ENCODE measurements at regions not wholly inside any gene's neighbourhood (a gene's known extent, or its start where the extent isn't known, plus 50 kb on each side); places are given as distances from the start of the nearest gene placed in this dataset.
A peak's percentile ranks its signal among the peaks of the same experiment; 100 is the strongest.

GRCh38 chr3:57009802-57010201 lies 50.7 kb upstream of the SPATA12 start:
- no peak for DNase-seq (ENCODE audit: low read depth)

DNA sequence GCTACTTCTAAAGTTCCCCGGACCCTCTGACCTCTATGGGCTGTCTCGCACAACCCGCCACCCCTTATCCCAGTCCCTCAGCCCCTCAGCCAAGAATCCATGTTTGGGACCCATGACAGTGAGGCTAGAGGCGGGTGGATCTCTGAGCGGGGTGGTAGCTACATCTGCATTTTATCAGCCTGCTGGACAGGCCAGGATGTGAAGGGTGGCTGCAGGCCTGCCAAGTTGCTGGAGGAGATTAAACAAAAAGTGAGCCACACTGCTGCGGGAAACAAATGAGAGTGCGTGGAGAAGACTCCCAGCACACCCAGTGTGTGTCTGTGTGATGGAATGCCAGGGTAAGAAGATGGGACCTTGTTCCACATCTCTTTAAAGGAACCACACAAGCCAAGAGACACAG lies 51.1 kb upstream of the SPATA12 start:
- no peak for DNase-seq (ENCODE audit: low read depth)

DNA sequence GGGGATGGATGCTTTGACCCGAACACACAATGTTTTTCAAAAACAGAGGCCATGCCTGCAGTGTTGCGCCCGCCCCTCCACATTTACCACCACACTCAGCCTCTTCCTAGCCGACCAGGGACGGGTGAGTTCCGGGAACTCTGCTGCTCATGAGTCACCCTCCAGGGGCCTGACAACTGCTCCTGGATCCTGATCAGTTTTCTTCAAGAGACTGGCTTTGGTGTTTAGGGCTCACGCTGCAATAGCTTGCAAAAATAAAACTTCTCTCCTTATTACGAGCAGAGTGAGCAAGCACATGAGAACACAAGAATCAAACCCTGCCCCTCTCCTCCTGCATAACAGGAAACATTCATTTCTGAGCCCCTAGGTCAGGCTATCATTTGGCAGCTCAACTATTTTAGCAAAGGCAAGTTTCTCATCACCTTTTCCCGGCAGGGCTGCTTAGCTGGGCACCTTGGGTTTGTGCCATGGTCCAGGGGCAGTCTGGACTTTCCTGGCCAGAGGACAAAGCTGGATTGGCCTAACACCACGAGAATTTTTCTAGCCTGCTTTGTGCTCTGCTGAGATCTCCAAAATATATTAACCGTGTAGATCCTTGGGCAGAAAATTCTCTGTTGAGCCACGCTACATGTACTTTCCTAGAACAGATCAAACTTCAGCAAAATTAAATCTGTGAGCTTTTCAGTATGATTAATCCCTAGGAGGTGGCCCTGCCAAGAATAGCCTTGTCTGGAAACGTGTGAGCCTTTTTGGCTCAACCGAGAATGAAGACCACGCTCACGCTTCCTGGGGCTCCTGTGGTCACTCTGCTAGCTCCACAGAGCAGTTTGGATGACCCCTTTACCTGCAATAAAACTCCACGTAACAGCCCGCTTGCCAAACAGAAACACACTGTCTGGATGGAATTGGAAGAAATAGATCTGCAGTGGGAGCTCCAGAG lies 52.7 kb upstream of the SPATA12 start:
- DNase-seq (ENCODE audit: low read depth): no peak

DNA sequence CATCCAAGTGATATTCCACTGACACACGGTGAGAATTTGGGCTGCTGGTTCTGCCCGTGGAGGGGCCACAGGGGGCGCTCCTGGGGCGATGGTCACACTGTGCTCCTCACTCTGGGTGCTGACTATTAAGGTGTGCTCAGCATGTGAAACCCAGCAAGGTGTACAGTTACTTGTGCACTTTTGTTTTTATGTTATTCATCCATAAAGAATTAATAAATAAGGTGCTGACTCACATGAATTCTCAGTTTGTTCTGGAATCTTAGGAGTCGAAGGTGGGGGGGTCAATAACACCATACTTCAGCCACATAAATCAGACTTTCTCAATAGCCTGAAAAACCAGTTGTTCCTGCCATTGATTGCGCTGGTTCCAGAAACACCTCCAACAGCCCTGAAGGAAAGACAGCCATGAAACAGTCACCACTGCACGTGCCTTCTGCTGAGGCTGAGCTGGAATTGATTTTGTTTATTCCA lies 53.5 kb upstream of the SPATA12 start:
- DNase-seq (ENCODE audit: low read depth): no peak

GRCh38 chr3:57006179-57006657 lies 54.2 kb upstream of the SPATA12 start:
- no peak for DNase-seq (ENCODE audit: low read depth)

- no peak for DNase-seq (ENCODE audit: low read depth)
Observed at GRCh38 chr3:57004229-57004628, 56.2 kb upstream of the SPATA12 start.

GRCh38 chr3:57003676-57004075 lies 56.8 kb upstream of the SPATA12 start:
- DNase-seq (ENCODE audit: low read depth): no peak

DNA sequence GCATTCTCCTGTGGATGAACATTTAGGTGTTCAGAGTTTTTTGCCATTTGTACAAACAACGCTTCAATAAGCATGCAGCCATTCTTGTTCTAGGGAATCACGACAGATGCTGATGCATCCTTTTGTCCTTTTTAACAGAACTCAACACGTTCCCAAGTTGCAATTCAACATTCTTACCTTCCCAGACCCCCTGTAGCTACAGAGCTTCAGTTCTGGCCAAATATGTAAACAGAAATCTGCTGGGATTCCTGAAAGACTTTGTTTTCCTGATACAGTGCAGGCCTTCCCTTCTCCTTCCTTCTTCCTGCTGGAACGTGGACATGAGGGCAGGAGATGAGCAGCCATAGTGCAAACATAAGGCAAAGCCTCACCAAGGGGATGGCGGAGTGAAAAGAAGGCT lies 59.1 kb upstream of the SPATA12 start:
- DNase-seq (ENCODE audit: low read depth): no peak

- no peak for DNase-seq (ENCODE audit: low read depth)
Observed at GRCh38 chr3:57000012-57000411, 60.5 kb upstream of the SPATA12 start.

DNA sequence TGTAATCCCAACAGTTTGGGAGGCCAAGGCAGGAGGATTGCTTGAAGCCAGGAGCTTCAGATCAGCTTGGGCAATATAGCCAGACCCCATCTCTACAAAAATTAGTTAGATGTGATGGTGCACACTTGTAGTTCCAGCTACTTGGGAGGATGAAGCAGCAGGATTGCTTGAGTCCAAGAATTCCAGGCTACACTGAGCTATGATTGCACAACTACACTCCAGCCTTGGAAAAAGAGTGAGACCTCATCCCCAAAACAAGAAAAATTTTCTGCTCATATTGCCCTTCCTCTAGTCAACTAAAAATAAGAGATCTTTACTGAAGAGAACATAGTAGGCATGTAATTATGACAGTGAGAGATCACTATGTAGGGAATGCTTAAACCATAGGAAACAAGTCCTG lies 60.9 kb upstream of the SPATA12 start:
- no peak for DNase-seq (ENCODE audit: low read depth)

- DNase-seq (ENCODE audit: low read depth): no peak
Observed at GRCh38 chr3:56998076-56998529, 62.4 kb upstream of the SPATA12 start.

DNA sequence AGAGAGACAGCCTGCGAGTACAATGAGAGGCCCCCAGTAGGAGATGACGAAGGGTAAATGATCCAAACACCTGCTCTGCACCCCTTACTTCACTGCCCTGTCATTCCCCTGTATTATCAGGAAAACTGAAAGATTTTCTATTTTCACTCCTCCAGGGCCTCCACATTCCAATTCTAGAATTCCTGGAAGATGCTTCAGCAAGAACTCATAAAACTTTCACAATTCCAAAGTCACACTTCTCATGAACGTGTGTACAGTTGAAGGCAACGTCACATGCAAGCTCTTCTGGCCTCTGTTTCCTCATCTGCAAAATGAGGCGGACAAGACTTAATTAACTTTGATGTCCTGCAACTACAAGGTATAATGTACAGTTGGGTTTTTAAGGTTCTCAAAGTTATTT lies 62.8 kb upstream of the SPATA12 start:
- DNase-seq (ENCODE audit: low read depth): no peak

DNA sequence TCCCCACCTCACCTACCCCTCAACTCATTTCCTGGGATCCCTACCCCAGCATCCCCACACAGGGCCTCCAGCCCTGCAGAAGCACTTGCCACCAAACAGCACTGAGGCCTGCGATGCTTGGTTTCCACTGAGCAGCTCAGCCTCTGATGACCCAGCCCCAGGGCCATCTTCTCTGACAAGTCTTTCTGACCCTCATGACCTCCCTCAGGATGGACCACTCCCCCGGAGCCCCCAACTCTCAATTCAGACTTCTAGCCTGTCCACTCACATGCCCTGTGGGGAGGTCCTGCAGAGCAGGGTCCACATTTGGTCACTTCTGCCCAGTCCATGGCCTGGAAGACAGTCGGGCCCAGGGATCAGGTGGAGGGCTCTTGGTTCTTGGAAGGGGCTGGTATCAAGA lies 63.4 kb upstream of the SPATA12 start:
- DNase-seq (ENCODE audit: low read depth): no peak

- DNase-seq (ENCODE audit: low read depth): no peak
Observed at GRCh38 chr3:56994391-56994790, 66.1 kb upstream of the SPATA12 start.

DNA sequence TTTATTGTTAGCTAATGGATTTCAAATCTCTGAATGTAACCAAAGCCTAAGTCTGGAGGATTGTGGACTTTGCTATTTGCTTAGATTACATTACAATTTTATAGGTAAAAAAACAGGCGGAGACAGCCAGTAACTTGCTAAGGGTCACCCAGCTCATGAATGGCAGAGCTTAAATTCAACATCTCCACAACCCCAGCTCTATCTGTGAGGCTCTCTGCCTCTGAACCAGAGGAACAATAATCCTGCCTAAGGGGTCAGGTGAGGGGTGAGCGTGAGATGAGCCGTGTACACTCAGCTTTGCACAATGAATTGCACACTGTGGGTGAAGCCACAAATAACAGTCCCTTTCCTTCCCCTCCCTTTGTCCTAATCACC lies 69.8 kb upstream of the SPATA12 start:
- DNase-seq (ENCODE audit: low read depth): no peak

- no peak for DNase-seq (ENCODE audit: low read depth)
Observed at GRCh38 chr3:56989977-56990640, 70.4 kb upstream of the SPATA12 start.

GRCh38 chr3:56989169-56989976 lies 71.1 kb upstream of the SPATA12 start:
- DNase-seq (ENCODE audit: low read depth): no peak

DNA sequence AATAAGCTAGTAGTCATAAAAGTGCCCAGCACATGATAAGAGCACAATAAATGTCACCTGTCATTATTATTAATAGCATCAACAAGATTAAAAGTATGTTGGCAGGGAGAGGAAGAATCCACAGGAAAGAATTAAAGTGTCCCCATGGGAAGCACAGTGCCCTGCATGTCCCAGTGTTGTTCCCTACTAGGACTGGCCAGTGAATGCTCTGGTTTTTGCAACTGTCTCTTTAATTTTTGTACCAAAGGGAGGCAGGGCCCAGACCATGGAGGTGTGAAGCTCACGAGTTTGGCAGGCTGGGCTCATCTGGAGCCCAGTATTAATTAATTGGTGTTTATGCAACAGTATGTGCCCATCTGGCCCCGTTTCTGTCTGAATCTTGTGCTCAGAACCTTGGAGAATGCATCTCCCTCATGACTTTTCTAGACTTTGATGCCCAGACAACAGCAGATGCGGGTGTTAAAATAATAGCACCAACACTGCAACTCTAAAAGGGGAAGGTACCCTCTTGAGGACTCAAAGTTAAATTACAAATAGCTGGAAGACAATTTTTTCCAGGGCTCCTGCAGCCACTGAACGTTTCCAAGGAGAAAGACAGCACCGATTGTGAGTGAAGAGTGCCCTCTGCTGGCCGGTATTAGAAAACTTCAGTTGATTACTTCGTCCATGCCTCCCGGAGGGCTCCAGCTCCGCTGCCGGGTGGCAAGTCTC lies 71.9 kb upstream of the SPATA12 start:
- peak; percentile 28 for DNase-seq (ENCODE audit: low read depth)

- no peak for DNase-seq (ENCODE audit: low read depth)
Observed at GRCh38 chr3:56987238-56987895, 73.1 kb upstream of the SPATA12 start.

DNA sequence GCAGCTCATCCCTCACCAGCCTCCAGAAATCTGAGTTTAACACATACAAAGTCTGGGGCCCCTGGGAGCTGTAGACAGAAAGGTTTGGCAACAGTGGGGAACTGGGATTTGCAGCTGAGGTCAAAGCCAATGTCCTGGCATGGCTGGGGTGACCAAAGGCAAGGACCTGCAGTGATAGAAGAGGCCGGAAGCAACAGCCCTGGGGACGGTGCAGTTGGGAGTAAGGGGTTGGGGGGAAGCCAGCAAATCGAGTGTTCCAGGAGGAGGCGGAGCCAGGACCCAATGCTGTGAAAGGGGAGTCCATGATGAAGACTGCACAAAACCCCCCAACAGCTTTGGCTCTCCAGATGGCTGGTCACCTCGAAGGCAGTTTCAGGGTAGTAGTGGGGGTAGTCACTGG lies 74.1 kb upstream of the SPATA12 start:
- DNase-seq (ENCODE audit: low read depth): no peak

DNA sequence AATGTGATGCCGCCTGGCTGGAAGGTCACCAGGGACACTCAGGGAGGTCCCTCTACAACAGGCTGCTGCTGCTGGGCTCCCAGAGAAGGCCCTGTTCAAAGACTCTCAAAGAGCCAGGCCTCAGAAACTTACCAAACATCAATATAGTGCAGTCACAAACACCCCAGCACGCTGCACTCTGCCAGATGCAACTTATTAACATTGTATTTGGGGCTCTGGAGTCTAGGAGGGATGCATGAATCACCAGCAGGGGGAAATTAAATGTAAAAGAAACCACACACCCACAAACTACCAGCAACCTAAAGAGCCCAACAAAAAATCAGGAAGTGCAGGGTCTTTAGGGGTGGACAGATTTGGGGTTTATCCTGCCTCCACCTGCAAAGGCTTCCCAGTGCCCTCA lies 74.6 kb upstream of the SPATA12 start:
- no peak for DNase-seq (ENCODE audit: low read depth)
